HG02870 (cell line): ENCODE measurements at regions not wholly inside any gene's neighbourhood (a gene's known extent, or its start where the extent isn't known, plus 50 kb on each side); places are given as distances from the start of the nearest gene placed in this dataset.
"Not testable (repeated sequence)": the region's sequence is repeated elsewhere in the genome, so short reads cannot be mapped to it uniquely, and the experiment has no call there.

Source experiments
- ATAC-seq: cut with Tn5 transposase; IDR thresholded peaks from one replicate; pipeline ENCODE4 v1.9.1; 2021; ENCODE audit warnings: mild to moderate bottlenecking, moderate library complexity; ENCODE audit not compliant: unreplicated experiment

DNA sequence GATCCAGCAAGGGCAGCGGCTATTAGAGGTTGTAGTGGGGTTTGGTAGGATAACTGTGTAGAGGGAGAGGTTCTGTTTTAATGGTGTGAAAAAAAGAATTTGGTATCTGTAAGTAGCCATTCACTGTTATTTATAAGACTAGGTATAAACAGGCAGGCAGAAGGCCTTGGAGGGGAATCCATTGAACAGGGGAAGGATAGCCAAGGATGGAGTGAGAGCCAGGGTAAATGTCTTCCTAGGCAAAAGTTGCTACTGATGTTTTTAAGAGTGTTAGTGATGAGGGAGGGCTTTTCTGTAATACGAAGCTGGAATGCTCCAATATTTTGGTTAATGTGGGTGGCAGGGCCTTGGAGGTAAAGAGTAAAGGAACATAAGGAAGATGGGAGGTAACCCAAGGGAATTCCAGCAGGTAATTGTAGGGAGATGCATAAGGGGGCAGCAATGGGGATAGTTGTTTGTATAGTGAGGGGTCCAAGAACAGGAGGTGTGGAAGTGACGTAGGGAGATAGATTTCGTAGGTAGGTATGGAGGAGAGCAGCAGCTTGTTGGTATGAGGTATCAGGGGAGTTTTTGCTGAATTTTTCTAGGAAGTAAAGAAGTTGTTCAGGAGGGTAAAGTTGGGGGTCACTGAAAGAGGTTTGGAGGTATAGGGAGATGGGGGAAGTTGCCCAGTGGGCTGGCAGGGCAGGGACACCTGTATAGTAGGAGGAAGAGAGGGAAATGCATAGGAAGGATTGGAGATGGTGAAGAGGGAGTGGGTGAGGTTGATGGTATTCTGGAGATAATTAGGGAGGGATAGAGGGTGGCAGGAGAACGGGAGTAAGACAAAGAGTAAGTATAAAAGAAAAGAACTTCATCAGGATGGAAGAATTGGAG lies 752.4 kb upstream of the ADGRB3 start:
- no peak for ATAC-seq

DNA sequence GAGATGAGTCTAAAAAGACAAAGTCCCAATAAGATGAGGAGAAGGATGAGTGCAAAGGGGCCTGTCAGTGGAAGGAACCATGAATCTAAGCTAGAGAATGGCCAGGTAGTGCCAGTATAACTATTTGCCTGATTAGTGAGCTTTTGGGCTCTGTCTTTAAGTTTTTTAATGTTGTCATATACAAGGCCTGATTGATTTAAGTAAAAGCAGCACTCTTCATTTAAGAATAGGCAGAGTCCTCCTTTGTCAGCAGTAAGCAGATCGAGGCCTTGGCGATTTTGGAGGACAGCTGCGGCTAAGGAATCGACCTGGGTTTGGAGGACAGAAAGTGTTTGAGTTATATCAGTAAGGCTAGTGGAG lies 753.4 kb upstream of the ADGRB3 start:
- ATAC-seq = no peak

GRCh38 chr6:67880939-67881705 lies 754.0 kb upstream of the ADGRB3 start:
- ATAC-seq = no peak

- not testable (repeated sequence) for ATAC-seq
Observed at GRCh38 chr6:67880343-67880742, 754.7 kb upstream of the ADGRB3 start.

GRCh38 chr6:67879928-67880327 lies 755.2 kb upstream of the ADGRB3 start:
- not testable (repeated sequence) for ATAC-seq

- not testable (repeated sequence) for ATAC-seq
Observed at GRCh38 chr6:67879105-67879904, 755.8 kb upstream of the ADGRB3 start.

DNA sequence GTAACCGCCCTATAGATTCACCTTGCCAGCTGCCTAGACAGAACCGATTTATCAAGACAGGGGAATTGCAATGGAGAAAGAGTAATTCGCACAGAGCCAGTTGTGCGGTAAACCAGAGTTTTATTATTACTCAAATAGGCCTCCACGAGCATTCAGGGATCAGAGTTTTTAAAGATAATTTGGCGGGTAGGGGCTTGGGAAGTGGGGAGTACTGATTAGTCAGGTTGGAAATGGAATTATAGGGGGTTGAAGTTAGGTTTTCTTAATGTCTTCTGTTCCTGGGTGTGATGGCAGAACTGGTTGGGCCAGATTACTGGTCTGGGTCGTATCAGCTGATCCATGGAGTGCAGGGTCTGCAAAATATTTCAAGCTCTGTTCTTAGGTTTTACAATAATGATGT lies 756.9 kb upstream of the ADGRB3 start:
- not testable (repeated sequence) for ATAC-seq

DNA sequence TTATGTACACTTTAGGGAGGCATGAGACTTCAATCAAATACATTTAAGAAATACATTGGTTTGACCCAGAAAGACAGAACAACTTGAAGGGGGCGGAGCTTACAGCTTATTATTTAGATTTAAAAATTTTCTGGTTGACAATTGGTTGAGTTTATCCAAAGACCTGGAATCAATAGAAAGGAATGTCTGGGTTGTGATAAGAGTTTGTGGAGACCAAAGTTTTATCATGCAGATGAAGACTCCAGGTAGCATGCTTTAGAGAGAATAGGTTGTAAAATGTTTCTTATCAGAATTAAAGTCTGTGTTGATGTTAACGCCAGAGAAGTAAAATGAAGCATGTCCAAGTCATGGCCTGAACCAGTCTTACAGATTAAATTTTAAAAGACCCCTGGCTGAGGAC lies 757.8 kb upstream of the ADGRB3 start:
- no peak for ATAC-seq

- no peak for ATAC-seq
Observed at GRCh38 chr6:67875877-67876383, 759.2 kb upstream of the ADGRB3 start.

- no peak for ATAC-seq
Observed at GRCh38 chr6:67870321-67870720, 764.8 kb upstream of the ADGRB3 start.

DNA sequence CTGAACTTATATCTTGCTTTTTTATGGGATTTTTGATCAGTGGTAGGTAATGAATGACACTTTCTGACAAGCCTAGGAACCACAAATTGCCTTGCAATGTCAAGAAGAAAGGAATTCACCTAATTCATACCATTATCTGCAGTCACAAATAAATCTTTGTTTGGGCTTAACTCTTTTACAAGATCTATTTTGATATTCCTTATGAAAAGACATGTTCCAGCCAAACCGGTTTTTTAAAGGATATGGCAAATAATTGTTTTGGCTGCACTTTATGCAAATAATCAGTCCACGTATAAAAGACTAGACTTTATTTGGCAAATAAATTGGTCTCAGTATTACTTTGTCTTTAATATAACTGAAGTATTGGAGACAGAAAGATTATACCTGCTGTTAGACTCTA lies 771.7 kb upstream of the ADGRB3 start:
- no peak for ATAC-seq

GRCh38 chr6:67854098-67854497 lies 781.0 kb upstream of the ADGRB3 start:
- ATAC-seq = no peak

DNA sequence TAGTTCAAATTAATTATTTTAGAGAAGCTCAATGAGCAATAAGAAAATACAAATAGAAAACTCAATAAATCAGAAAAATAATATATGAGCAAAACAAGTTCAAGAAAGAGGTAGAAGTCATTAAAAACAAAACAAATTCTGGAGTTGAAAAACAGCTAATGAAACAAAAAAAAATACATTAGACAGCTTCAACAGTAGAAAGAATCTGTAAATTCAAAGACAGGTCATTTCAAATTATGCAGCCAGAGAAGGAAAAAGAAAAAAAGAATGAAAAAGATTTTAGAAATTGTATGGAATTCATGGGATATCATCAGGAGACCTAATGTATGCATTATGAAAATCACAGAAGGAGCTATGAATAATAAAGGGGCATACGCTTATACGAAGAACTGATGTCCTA lies 795.3 kb upstream of the ADGRB3 start:
- no peak for ATAC-seq

DNA sequence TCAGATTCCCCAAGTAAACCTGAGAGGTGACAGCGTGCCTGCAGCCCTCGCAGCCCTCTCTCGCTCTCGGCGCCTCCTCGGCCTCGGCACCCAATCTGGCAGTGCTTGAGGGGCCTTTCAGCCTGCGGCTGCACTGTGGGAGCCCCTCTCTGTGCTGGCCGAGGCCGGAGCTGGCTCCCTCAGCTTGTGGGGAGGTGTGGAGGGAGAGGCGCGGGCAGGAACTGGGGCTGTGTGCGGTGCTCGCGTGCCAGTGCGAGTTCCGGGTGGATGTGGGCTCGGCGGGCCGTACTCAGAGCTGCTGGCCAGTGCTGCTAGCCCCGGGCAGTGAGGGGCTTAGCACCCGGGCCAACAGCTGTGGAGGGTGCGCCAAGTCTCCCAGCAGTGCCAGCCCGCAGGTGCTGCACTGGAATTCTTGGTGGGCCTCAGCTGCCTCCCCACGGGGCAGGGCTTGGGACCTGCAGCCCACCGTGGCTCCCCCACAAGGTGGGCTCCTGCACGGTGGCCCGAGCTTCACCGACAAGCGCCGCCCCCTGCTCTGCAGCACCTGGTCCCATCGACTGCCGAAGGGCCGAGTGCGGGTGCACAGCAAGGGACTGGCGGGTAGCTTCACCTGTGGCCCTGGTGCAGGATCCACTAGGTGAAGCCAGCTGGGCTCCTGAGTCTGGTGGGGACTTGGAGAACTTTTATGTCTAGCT lies 809.7 kb upstream of the ADGRB3 start:
- ATAC-seq = no peak

DNA sequence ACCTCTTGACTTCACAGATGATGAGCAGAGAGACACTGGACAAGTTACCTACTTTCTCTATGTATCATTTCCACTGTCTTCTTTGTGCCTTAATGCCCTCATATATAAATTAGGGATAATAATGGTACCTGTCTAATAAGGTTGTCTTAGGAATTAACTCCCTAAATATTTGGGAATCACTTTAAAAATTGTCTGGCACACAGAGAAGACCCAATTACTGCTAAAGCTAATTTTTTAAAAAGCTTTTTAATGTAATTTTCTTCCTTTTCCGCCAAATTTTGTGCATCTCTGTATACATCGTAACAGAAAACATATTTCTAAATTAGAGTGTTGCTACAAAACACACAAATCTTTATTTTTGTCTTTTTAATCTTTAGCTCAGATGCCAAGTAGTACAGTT lies 816.8 kb upstream of the ADGRB3 start:
- ATAC-seq = no peak

DNA sequence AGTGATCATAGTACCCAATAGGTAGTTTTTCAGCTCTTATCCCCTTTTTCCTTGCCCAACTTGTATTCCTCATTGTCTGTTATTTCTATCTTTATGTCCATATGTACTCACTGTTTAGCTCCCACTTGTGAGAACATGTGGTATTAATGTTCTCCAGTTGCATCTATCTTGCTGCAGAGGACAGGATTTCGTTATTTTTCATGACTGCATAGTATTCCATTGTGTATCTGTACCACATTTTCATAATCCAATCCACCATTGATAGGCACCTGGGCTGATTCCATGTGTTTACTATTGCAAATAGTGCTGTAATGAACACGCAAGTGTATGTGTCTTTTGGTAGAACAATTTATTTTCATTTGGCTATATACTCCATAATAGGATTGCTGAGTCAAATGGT lies 819.5 kb upstream of the ADGRB3 start:
- ATAC-seq = no peak

DNA sequence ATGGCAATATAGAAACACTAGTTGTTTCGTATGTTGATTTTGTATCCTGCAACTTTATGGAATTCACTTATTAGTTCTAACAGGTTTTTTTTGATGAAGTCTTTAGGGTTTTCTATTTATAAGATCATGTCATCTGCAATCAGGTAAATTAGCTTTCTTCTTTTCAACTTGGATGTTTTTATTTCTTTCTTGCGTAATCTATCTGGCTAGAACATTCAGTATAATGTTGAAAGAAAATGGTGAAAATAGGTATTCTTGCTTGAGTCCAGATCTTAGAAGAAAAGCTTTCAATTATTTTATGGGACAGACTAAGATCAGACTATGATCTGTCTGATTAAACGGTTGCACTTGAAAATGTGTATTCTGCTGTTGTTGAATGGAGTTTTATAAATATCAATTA lies 820.8 kb upstream of the ADGRB3 start:
- no peak for ATAC-seq

- no peak for ATAC-seq
Observed at GRCh38 chr6:67812693-67813092, 822.4 kb upstream of the ADGRB3 start.

GRCh38 chr6:67812125-67812524 lies 823.0 kb upstream of the ADGRB3 start:
- ATAC-seq = no peak

GRCh38 chr6:67811239-67812037 lies 823.6 kb upstream of the ADGRB3 start:
- no peak for ATAC-seq
